HepG2 (cell line): ENCODE measurements at regions not wholly inside any gene's neighbourhood (a gene's known extent, or its start where the extent isn't known, plus 50 kb on each side); places are given as distances from the start of the nearest gene placed in this dataset.

Source experiments
- ATRX ChIP-seq: sonication (generic); formaldehyde crosslinking; IDR thresholded peaks from 2 replicates; pipeline ENCODE4 v1.4.0; 2020; ENCODE audit warnings: missing genetic modification reagents, borderline replicate concordance
- ETS1 ChIP-seq: sonication (generic); formaldehyde crosslinking; IDR thresholded peaks from 2 replicates; pipeline ENCODE4 v1.4.0; 2020; ENCODE audit warnings: missing genetic modification reagents
- ETV5 ChIP-seq: IDR thresholded peaks from 2 replicates; pipeline ENCODE4 v1.6.1; 2018; ENCODE audit warnings: missing biosample characterization, missing genetic modification reagents, inconsistent platforms, borderline replicate concordance
- FOXK2 ChIP-seq: fragments of 450-650 bp; IDR thresholded peaks from 2 replicates; pipeline ENCODE4 v1.6.1; 2016
- GMEB2 ChIP-seq: IDR thresholded peaks from 2 replicates; pipeline ENCODE4 v1.6.1; 2016; ENCODE audit warnings: missing biosample characterization, missing genetic modification reagents, low read depth
- NCOR1 ChIP-seq: fragments of 200-600 bp; sonication (generic); IDR thresholded peaks from 2 replicates; pipeline ENCODE4 v1.7.0; 2017; ENCODE audit warnings: antibody characterized with exemption, low read length, borderline replicate concordance
- ZBTB40 ChIP-seq, 2 experiments: fragments of 450-650 bp in 1 of 2; sonication (generic) in 1 of 2; formaldehyde crosslinking in 1 of 2; IDR thresholded peaks; 2 replicates each; pipeline versions ENCODE4 v1.6.1 to v1.8.0; 2016 to 2022; ENCODE audit warnings: antibody characterized with exemption in 1 of 2, mild to moderate bottlenecking in 1 of 2, missing genetic modification reagents in 1 of 2
- ZMYM4 ChIP-seq: sonication (generic); formaldehyde crosslinking; IDR thresholded peaks from 2 replicates; pipeline ENCODE4 v1.8.1; 2023; ENCODE audit warnings: mild to moderate bottlenecking, missing genetic modification reagents
- ZNF660 ChIP-seq: sonication (generic); formaldehyde crosslinking; IDR thresholded peaks from 2 replicates; pipeline ENCODE4 v1.5.1; 2020; ENCODE audit warnings: mild to moderate bottlenecking, low read depth, missing genetic modification reagents, borderline replicate concordance
- ZNF781 ChIP-seq: sonication (generic); formaldehyde crosslinking; IDR thresholded peaks from 2 replicates; pipeline ENCODE4 v1.5.1; 2020; ENCODE audit warnings: borderline replicate concordance, mild to moderate bottlenecking, missing genetic modification reagents; ENCODE audit errors: not compliant biosample characterization

GRCh38 chr19:31041461-31041860 lies 307.8 kb downstream of the TSHZ3 start (continued):
- TF ChIP-seq ZBTB40 (IDR thresholded peaks at IDR 0.05) (no peak), ZBTB40 (CRISPR knock-in tag; IDR thresholded peaks at IDR 0.05) (no peak), ETS1 (CRISPR knock-in tag) (no peak), NCOR1 (no peak), ZMYM4 (no peak), FOXK2 (no peak), GMEB2 (CRISPR knock-in tag) (no peak), ZNF660 (CRISPR knock-in tag) (no peak), ATRX (no peak), ZNF781 (CRISPR knock-in tag) (no peak), ETV5 (no peak)
